DOHH2 (cell line): ENCODE measurements at regions not wholly inside any gene's neighbourhood (a gene's known extent, or its start where the extent isn't known, plus 50 kb on each side); places are given as distances from the start of the nearest gene placed in this dataset.

Experiments
- CTCF ChIP-seq: fragments of 200-600 bp; sonication (generic); IDR thresholded peaks from one replicate; pipeline ENCODE4 v1.5.1; 2014; ENCODE audit warnings: antibody characterized with exemption, mild to moderate bottlenecking, low read depth, low read length; ENCODE audit not compliant: poor library complexity, severe bottlenecking
- EZH2phosphoT487 ChIP-seq: fragments of 200-600 bp; sonication (generic); IDR thresholded peaks from 2 replicates; pipeline ENCODE4 v1.6.1; 2017; ENCODE audit warnings: borderline replicate concordance, mild to moderate bottlenecking, antibody characterized with exemption, low read length, moderate library complexity, mixed read lengths

GRCh38 chr5:54874337-54875021 is 110.9 kb downstream of the ESM1 start:
- TF ChIP-seq CTCF = no peak
- TF ChIP-seq EZH2phosphoT487 = no peak
